AG09309 (cell line): ENCODE measurements at regions not wholly inside any gene's neighbourhood (a gene's known extent, or its start where the extent isn't known, plus 50 kb on each side); places are given as distances from the start of the nearest gene placed in this dataset.

Source experiments
- DNase-seq: peaks from one replicate; pipeline ENCODE4 v3.0.0-alpha.2; 2010; ENCODE audit warnings: low read depth
- H3K4me3 ChIP-seq: 2 replicates; pipeline ENCODE4 v1.5.1; 2011; ENCODE audit warnings: mild to moderate bottlenecking, low read depth, low read length, moderate library complexity; ENCODE audit not compliant: control insufficient read depth
- CTCF ChIP-seq: IDR thresholded peaks from 2 replicates; pipeline ENCODE4 v1.5.1; 2011; ENCODE audit warnings: mild to moderate bottlenecking, low read depth, low read length, inconsistent platforms; ENCODE audit not compliant: insufficient read depth, control insufficient read depth; ENCODE audit errors: missing control alignments

- no peak for TF ChIP-seq CTCF
- DNase-seq = no peak
- no peak overlapping the region for H3K4me3 ChIP-seq
These were observed 528.8 kb upstream of the PCDH15 start for GRCh38 chr10:55329796-55330195.

- no peak for TF ChIP-seq CTCF
- no peak overlapping the region for H3K4me3 ChIP-seq
- no peak for DNase-seq
These were observed 519.2 kb upstream of the PCDH15 start for GRCh38 chr10:55320187-55320700.

- H3K4me3 ChIP-seq = no peak overlapping the region
- no peak for DNase-seq
- TF ChIP-seq CTCF = no peak
These were observed 511.0 kb upstream of the PCDH15 start for GRCh38 chr10:55311848-55312635.

GRCh38 chr10:55310143-55310542 is 509.1 kb upstream of the PCDH15 start:
- TF ChIP-seq CTCF = no peak
- DNase-seq = no peak
- no peak overlapping the region for H3K4me3 ChIP-seq

GRCh38 chr10:55305285-55305684 is 504.3 kb upstream of the PCDH15 start:
- DNase-seq = no peak
- no peak overlapping the region for H3K4me3 ChIP-seq
- TF ChIP-seq CTCF = no peak

GRCh38 chr10:55287346-55287745 is 486.3 kb upstream of the PCDH15 start:
- no peak for TF ChIP-seq CTCF
- H3K4me3 ChIP-seq = no peak overlapping the region
- DNase-seq = no peak

- H3K4me3 ChIP-seq = no peak overlapping the region
These were observed 482.0 kb upstream of the PCDH15 start for GRCh38 chr10:55283031-55283430.

More at GRCh38 chr10:55283031-55283430, 482.0 kb upstream of the PCDH15 start:
- no peak for DNase-seq
- no peak for TF ChIP-seq CTCF
